ENCODE measurements at regions not wholly inside any gene's neighbourhood (a gene's known extent, or its start where the extent isn't known, plus 50 kb on each side); places are given as distances from the start of the nearest gene placed in this dataset.

DNA sequence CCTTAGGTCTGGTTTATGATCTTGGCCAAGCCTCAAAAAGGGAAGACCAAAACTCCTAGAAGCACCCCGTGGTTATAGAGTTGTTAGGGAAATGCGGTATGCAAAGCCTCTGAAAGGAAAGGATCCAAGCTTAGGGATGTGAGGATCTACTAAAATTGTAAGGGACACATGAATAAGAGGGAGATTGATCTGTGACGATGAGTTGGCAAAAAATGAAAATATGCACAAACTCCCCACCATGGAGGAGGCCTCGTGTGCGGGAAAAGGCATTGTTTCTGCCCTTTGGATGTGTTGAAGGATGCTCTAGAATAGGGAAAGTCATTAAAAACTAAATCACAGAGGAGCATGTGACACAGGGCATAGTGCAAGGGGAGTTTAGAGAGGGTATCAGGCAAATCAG lies 88.7 kb upstream of the UBL3 start:
- Histone ChIP-seq H3K4me3 (ENCODE audit: low read depth, low read length) (no peak overlapping the region), H3K27me3 (ENCODE audit: control insufficient read depth, insufficient read depth, low read length) (peaks cover 36% of the 10 kb centered on the region), H3K27ac (ENCODE audit: low read depth, low read length) (no peak overlapping the region), H3K9me3 (ENCODE audit: control insufficient read depth, insufficient read depth, low read length) (no peaks in the 10 kb centered on the region; the same call in 1 of the 2 replicates)
- ChIA-PET POLR2A (no interaction called here), CTCF (no interaction called here)
- no peak for DNase-seq (ENCODE audit: low read depth, low spot score)
- TF ChIP-seq, protein P1, sequence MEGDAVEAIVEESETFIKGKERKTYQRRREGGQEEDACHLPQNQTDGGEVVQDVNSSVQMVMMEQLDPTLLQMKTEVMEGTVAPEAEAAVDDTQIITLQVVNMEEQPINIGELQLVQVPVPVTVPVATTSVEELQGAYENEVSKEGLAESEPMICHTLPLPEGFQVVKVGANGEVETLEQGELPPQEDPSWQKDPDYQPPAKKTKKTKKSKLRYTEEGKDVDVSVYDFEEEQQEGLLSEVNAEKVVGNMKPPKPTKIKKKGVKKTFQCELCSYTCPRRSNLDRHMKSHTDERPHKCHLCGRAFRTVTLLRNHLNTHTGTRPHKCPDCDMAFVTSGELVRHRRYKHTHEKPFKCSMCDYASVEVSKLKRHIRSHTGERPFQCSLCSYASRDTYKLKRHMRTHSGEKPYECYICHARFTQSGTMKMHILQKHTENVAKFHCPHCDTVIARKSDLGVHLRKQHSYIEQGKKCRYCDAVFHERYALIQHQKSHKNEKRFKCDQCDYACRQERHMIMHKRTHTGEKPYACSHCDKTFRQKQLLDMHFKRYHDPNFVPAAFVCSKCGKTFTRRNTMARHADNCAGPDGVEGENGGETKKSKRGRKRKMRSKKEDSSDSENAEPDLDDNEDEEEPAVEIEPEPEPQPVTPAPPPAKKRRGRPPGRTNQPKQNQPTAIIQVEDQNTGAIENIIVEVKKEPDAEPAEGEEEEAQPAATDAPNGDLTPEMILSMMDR (IDR thresholded peaks at IDR 0.05; ENCODE audit: low read depth, low read length) = no peak

DNA sequence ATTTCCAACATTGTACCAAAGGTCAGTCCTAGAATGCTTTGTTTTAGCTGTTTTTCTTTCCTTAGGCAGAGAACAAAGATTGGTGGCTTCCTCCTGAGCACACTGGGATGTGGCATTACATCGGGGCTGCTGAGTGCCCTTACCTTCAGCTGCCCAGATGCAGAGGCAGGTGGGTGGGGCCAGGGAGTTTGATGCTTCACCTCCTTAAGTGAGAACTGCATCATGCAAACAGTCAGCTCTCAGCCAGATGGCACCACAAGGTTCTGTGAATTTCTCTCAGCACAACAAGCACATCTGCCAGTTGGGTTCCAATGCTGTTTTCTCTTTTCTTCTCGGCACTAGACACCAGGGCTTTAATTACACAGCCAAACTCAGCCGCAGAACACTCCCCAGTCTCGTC lies 87.4 kb upstream of the UBL3 start:
- no peaks in the 10 kb centered on the region; the same call in 1 of the 2 replicates for H3K9me3 ChIP-seq (ENCODE audit: control insufficient read depth, insufficient read depth, low read length)
- peaks cover 36% of the 10 kb centered on the region for H3K27me3 ChIP-seq (ENCODE audit: control insufficient read depth, insufficient read depth, low read length)
- no peak overlapping the region for H3K4me3 ChIP-seq (ENCODE audit: low read depth, low read length)
- TF ChIP-seq, protein P1 (IDR thresholded peaks at IDR 0.05; ENCODE audit: low read depth, low read length) = no peak
- CTCF ChIA-PET = interaction anchor here (0.7 to 1.4 kb wide), 2 partner anchors 12 to 21 kb away, joined by 3 to 4 read pairs; no protein-coding TSS in a partner anchor
- POLR2A ChIA-PET = no interaction called here
- DNase-seq (ENCODE audit: low read depth, low spot score) = no peak
- no peak overlapping the region for H3K27ac ChIP-seq (ENCODE audit: low read depth, low read length)

DNA sequence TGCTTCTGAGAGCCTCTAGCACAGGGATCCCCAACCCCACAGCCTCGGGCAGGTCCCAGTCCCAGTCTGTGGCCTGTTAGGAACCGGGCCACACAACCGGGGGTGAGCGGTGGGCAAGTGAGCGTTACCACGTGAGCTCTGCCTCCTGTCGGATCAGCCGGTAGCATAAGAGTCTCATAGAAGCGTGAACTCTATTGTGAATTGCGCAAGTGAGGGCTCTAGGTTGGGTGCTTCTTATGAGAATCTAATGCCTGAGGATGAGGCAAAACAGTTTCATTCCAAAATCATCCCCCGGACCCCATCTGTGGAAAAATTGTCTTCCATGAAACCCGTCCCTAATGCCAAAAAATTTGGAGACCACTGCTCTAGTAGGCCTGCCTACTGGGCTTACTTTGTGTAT lies 87.0 kb upstream of the UBL3 start:
- peaks cover 32% of the 10 kb centered on the region for H3K27me3 ChIP-seq (ENCODE audit: control insufficient read depth, insufficient read depth, low read length)
- POLR2A ChIA-PET = interaction anchor here (0.6 kb wide), 1 partner anchor 130 kb away, joined by 3 read pairs; no protein-coding TSS in a partner anchor
- no peak overlapping the region for H3K4me3 ChIP-seq (ENCODE audit: low read depth, low read length)
- TF ChIP-seq, protein P1 (IDR thresholded peaks at IDR 0.05; ENCODE audit: low read depth, low read length) = no peak
- CTCF ChIA-PET = interaction anchor here (0.7 to 2.5 kb wide), 3 partner anchors 12 to 21 kb away, joined by 3 to 17 read pairs (median 4); no protein-coding TSS in a partner anchor
- H3K9me3 ChIP-seq (ENCODE audit: control insufficient read depth, insufficient read depth, low read length) = no peaks in the 10 kb centered on the region; the same call in 1 of the 2 replicates
- no peak for DNase-seq (ENCODE audit: low read depth, low spot score)
- no peak overlapping the region for H3K27ac ChIP-seq (ENCODE audit: low read depth, low read length)

DNA sequence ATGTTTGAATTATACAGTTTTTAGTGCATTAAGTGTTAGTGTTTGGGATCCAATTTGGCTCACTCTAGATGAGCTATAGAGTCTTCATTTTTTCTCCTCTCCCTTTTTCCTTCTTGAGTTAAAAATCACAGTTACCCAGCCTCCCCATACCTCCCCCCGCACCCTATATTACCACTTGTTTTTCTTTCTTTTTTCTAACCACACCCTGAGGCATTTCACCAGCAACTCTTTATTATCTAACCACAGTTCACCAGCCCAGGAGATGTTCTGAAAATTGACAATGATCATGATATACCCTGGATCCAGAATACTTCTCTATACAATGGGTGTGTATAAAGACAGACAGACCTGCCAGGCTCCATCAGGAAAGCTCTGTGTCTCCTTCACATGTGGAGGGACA lies 86.5 kb upstream of the UBL3 start:
- TF ChIP-seq, protein P1 (IDR thresholded peaks at IDR 0.05; ENCODE audit: low read depth, low read length) = no peak
- H3K27me3 ChIP-seq (ENCODE audit: control insufficient read depth, insufficient read depth, low read length) = peaks cover 28% of the 10 kb centered on the region
- H3K9me3 ChIP-seq (ENCODE audit: control insufficient read depth, insufficient read depth, low read length) = no peaks in the 10 kb centered on the region; the same call in 1 of the 2 replicates
- no peak for DNase-seq (ENCODE audit: low read depth, low spot score)
- CTCF ChIA-PET = interaction anchor here (0.7 to 2.5 kb wide), 3 partner anchors 11 to 176 kb away, joined by 3 to 17 read pairs (median 4); no protein-coding TSS in a partner anchor
- H3K4me3 ChIP-seq (ENCODE audit: low read depth, low read length) = no peak overlapping the region
- no peak overlapping the region for H3K27ac ChIP-seq (ENCODE audit: low read depth, low read length)
- POLR2A ChIA-PET = interaction anchor here (0.6 kb wide), 1 partner anchor 130 kb away, joined by 3 read pairs; no protein-coding TSS in a partner anchor

DNA sequence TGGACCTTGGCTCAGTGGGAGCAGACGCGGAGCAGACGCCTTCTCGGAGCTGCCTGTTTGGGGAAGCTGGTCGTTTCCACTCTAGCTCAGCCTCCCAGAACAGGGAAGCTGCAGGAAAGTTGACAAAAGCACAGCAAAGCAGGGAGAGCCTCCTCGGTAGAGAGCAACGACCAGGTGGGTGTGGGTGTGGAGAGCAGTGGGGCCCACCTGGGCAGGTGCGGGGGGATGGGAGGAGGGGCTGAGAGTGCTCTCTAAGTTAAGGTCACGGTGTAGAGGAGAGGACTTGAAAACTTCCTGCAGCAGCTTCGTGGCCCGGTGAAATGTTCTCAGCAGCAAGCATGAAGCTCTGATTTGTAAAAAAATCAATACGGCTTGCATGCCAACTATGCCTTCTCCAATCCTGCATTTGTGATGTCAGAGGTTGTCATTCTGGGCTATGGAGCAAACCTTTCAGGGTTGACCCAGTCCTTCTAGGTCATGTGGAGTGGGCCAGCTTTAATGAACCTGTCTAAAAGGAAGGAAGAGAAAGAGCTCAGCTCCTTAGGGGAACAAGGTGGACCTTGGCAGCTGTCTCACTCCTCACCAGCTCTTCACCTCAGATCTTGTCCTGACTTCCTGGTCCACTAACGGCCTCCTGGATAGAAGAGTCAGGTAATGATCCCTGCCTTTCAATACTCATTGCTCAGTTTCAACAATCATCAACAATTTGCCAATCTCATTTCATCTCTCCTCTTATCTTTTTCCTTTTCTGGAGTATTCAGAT lies 85.8 kb upstream of the UBL3 start:
- no peak for DNase-seq (ENCODE audit: low read depth, low spot score)
- CTCF ChIA-PET = interaction anchor here (1.3 to 2.5 kb wide), 2 partner anchors 12 to 177 kb away, joined by 4 to 17 read pairs; no protein-coding TSS in a partner anchor
- Histone ChIP-seq H3K9me3 (ENCODE audit: control insufficient read depth, insufficient read depth, low read length) (no peaks in the 10 kb centered on the region; the same call in 1 of the 2 replicates), H3K27me3 (ENCODE audit: control insufficient read depth, insufficient read depth, low read length) (peaks cover 28% of the 10 kb centered on the region), H3K4me3 (ENCODE audit: low read depth, low read length) (no peak overlapping the region), H3K27ac (ENCODE audit: low read depth, low read length) (no peak overlapping the region)
- POLR2A ChIA-PET = no interaction called here
- TF ChIP-seq, protein P1 (IDR thresholded peaks at IDR 0.05; ENCODE audit: low read depth, low read length) = no peak

All from AG04450 (cell line).